ENCODE measurements at regions not wholly inside any gene's neighbourhood (a gene's known extent, or its start where the extent isn't known, plus 50 kb on each side); places are given as distances from the start of the nearest gene placed in this dataset.

GRCh38 chr5:105448271-105448670, 1885.7 kb upstream of the NUDT12 start:
- TF ChIP-seq CTCF (optimal IDR thresholded peaks at IDR 0.05 in 1 of 3, IDR thresholded peaks at IDR 0.05 in 1 of 3, conservative IDR thresholded peaks at IDR 0.05 in 1 of 3; ENCODE audit: extremely low read depth in 1 of 3, insufficient read depth in 2 of 3, low read length in 3 of 3) (no peak), EZH2 (IDR thresholded peaks at IDR 0.05; ENCODE audit: low read length) (no peak)
